LHCN-M2 (cell line): ENCODE measurements at regions not wholly inside any gene's neighbourhood (a gene's known extent, or its start where the extent isn't known, plus 50 kb on each side); places are given as distances from the start of the nearest gene placed in this dataset.
"Not testable (repeated sequence)": the region's sequence is repeated elsewhere in the genome, so short reads cannot be mapped to it uniquely, and the experiment has no call there.

Source experiments
- DNase-seq: peaks from one replicate; pipeline ENCODE4 v3.0.0-alpha.2; 2012; ENCODE audit warnings: low read depth

DNA sequence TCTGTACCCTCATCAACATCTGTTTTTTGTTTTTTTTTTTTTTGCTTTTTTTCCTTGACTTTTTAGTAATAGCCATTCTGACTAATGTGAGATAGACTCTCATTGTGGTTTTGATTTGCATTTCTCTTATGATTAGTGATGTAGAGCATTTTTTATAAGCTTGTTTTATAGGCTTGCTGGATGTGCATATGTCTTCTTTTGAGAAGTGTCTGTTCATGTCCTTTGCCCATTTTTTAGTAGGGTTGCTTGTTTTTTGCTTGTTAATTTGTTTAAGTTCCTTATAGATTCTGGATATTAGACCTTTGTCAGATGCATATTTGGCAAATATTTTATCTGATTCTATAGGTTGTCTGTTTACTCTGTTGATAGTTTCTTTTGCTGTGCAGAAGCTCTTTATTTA is 53.5 kb upstream of the FAR1 start:
- not testable (repeated sequence) for DNase-seq

DNA sequence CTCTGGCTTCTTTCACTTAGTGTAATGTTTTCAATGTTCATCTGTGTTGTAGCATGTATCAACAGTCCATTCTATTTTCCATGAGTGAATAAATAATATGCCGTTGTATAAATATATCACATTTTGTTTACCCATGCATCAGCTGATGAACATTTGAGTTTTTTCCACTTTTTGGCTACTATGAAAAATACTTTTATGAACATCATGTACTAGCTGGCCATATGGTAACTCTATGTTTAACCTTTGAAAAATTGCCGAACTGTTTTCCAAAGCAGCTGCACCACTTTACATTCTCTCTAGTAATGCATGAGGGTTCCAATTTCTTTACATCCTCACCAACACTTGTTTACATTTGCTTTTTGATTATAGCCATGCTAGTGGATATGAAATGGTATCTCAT is 59.8 kb upstream of the FAR1 start:
- DNase-seq, result no peak

DNA sequence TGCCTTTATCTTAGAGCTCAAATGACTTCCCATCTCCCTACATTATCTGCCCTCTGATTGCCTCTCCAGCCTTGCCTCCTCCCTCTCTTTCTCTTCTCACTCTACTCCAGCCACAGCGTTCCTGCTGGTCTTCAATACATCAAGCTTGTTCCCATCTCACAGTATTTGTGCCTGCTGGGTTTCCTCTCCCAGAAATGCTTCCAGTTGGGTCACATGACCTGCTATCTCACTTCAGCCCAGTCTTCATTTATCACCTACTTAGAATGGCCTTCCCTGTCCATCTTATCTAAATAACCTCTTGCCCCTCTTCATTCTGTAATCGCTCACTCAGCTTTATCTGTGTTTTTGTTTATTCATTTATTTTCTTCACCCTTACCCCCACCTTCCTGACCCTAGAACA is 61.8 kb upstream of the FAR1 start:
- no peak for DNase-seq

DNA sequence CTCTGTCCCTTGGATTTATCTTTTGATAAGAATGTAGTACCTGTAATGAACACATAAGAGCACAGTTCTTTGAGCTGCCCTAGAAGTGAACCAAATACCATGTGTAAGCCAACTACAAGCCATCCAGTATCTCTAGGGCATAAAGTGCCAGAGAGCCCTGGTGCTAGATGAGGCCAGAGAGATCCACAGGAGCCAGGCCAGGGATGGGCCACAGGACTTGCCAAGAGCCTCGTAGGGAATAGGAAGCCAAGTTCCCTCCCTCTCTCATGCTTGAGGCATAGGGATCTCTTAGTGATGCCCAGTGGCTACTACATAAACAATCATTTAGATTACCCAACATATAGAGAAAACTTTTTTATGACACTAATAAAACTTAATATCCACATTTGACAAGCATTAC is 64.8 kb upstream of the FAR1 start:
- no peak for DNase-seq

DNA sequence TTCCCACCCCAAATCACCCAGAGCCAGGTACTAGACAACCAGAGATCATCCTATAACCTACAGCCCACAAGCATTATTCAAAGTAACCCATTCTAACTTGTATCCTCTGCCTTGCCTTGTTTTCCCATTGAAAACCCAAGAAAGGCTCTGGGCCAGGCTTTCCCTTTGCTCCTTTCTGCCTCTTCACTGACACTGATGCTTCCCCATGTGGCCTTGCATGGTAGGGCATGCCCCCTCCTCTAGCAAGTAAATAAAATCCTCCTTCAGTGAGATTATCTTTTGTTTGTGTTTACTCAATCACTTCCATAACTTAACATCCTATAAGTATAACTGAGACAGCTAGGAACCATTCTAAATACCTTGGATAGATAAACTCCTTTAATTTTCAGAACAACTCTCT is 65.6 kb upstream of the FAR1 start:
- no peak for DNase-seq

DNA sequence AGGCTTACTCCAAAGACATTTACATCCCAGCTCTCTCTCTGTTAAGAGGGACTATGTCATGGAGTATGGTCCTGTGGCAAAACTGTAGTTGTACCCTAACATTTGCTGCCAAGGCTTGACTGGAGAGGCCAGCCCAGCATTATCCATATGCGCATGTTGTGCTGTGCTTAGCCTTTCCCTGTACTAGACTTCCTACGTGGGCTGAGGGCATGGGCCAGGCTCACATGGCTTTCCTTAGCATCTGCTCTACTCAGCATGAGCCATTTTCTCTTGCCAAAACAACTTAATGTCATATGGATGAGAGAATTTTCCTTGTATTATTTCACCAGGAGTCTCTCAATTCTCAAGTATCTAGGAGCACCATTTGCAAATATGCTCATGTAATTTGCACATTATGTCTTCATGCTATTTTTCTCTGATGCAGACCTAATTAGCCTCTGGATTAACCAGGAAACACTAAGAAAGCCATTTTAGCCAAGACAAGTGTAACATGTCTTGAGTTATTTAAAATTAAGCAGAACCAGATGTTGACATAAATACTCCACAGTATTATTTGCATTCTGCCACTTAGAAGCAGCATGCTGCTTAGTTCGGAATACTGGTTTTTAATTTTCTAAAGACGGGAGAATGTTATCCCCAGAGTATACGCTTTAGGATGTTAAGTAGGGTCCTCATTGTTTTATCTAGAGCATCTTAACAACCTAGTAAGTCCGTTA is 71.7 kb upstream of the FAR1 start:
- DNase-seq, result no peak

DNA sequence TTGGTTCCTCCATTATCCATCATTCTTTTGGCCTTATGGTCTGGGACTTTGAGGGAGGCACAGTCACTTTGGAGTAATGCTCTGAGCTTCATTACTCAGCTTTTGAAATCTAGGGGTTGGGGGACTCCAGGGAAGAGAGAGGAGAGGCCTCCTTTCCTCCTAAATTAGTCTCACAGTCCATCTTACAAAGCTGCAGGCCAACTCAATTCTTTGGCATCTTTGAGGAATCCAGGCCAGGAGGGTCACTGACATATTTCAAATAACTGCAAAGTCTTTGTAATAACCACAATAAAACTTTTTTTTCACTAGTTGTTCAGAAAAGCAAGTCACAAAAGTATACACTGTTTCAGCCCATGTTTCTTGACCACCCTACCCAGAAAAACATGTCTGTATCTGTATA is 73.3 kb upstream of the FAR1 start:
- peak; percentile 3 for DNase-seq

DNA sequence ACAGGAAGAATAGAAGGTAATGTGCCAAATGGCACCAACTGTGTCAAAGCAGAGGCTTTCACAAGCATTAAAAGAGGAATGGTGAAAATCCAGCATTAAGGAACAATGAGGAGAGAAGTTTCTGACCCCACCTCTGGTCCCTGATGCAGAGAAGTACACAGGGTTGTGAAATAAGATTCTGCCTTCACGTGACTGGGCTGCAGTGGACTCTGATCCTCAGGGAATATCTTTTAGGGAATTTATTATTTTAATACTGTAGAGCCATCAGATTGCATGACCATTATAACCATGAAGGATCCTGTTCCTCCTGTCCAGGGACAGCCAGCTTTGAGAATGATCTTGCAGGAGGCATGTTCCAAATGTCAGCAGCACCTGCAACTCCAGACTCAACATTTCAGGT is 74.4 kb upstream of the FAR1 start:
- no peak for DNase-seq

DNA sequence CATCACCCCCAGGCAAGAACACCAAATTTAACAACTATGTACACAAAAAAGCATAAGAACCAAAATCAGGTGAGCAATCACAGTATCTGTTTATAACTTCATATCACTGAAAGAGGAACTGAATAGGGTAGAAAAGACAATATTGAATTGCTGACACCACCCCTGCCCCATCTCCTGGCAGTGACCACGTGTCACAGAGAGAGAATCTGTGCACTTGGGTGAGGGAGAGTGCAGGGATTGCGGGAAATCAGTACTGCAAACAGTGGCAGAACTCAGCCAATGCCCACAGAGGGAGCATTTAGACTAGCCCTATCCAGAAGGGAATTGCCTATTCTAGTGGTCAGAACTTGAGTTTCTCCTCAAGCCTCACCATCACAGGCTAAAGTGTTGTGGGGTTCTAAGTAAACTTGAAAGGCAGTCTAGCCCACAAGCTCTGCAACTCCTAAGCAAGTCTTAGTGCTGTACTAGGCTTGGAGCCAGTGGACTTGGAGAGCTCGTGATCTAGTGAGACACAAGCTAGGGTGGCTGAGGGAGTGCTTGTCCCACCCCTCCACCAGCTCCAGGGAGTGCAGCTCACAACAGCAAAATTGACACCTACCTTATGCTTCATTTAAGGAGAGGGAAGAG is 82.8 kb upstream of the PTH start:
- DNase-seq, result no peak

DNA sequence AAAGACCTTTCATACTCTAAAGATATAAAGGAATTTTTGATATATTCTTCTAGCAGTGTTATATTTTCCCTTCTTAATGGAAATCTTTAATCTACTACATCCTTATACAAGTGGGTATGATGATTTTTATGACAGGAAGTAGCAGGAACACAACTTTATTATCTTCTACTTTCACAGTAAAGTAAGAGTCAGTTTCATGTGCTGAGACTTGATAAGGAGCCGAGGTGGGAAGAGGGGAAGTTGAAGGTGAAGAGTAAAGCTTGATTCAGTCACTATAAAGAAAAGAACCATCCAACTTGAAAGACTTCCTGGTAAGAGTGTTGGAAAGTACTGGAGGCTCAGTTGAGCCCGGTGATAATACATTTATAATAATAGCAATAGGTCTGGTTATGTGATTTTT is 82.1 kb upstream of the PTH start:
- DNase-seq, result no peak

DNA sequence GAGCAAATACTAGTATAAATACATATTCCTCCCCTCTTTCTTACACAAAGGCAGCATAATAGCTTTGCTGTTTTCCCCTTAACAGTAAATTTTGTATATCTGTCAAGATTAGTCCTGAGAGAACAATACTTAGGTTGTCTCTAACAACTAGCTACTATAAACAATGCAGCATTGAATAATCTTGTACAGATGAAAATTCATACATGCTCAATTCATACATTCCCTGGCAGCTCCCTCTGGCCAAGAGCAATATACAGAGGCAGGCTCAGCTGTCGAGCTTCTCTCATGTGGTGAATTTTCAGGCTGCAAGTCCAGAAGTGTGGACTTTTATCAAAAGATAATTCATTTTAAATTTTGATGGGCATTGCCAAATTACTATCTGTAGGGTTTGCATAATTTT is 81.2 kb upstream of the PTH start:
- no peak for DNase-seq

DNA sequence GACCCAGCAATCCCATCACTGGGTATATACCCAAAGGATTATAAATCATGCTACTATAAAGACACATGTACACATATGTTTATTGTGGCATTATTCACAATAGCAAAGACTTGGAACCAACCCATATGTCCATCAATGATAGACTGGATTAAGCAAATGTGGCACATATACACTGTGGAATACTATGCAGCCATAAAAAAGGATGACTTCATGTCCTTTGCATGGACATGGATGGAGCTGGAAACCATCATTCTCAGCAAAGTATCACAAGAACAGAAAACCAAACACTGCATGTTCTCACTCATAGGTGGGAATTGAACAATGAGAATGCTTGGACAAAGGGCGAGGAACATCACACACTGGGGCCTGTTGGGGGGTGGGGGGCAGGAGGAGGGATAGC is 79.6 kb upstream of the PTH start:
- not testable (repeated sequence) for DNase-seq

DNA sequence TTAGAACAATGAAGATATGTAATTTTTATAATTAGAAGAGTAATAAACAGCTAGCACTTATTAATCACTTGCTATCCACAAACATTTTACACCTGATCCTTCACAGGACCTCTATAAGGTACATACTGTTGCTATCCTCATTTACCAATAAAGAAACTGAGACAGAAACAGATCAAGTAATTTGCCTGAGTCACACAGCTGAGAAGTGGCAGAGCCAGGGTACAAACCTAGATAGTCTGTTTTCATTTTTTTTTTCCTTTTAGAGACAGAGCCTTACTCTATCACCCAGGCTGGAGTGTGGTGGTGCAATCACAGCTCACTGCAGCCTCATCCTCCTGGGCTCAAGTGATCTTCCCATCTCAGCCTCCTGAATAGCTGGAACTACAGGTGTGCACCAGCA is 71.8 kb upstream of the PTH start:
- no peak for DNase-seq

DNA sequence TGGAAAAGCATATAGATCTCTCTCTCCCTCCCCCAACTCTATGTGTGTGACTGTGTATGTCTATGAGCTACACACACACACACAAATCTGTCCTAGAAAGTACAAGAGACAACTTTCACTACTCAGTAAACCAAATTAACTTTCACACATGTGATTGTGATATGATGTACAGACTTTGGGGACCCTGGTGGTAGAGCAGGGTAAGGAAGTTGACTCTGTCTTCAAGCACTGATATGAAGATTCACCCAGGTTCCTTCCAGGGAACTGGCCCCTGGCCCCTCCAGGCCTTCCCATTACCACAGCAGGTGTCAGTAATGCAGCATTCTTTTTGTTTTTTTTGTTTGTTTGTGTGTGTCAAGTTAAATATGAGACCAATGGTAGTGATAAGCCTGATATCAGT is 66.1 kb upstream of the PTH start:
- no peak for DNase-seq

DNA sequence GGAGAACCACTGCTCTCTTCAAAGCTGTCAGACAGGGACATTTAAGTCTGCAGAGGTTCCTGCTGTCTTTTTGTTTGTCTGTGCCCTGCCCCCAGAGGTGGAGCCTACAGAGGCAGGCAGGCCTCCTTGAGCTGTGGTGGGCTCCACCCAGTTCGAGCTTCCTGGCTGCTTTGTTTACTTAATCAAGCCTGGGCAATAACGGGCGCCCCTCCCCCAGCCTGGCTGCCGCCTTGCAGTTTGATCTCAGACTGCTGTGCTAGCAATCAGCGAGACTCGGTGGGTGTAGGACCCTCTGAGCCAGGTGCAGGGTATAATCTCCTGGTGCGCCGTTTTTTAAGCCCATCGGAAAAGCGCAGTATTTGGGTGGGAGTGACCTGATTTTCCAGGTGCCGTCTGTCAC is 64.5 kb upstream of the PTH start:
- DNase-seq, result not testable (repeated sequence)

DNA sequence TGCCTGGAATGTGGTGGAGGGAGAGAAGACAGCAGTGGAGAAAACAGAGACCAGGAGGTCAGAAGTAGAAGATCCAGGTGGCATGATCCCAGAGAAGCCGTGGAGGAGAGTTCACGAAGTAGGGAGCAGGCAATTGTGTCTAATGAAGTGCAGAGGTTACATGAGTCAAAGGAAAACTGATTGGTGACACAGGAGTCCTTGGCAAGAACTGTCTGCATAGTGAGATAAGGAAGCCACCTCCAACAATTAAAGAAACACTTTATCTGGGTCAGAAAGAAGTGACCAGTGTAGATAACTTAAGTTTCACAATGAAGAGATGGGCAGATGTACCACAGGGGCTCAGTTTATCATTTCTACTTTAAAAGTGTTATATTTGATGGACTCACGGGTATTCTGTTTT is 57.0 kb upstream of the PTH start:
- no peak for DNase-seq

DNA sequence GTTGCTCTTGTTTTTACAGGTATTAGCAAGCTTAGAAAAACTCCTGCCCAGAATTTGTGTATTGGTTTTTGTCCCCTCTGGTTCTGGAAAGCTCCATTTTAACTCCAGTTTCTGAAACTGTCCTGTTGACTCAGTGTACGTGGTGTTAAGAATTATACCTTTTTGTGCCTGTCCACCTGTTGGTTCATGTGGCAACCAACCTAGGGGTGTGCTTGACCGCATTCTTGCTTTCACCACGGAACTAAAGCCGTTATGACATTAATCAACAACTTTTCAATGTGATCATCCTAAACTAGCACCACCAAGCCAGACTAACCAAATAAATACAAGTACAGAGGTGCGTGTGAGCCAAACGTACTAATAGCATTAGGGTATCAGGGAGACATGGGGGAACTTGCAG is 56.0 kb upstream of the PTH start:
- DNase-seq, result no peak

DNA sequence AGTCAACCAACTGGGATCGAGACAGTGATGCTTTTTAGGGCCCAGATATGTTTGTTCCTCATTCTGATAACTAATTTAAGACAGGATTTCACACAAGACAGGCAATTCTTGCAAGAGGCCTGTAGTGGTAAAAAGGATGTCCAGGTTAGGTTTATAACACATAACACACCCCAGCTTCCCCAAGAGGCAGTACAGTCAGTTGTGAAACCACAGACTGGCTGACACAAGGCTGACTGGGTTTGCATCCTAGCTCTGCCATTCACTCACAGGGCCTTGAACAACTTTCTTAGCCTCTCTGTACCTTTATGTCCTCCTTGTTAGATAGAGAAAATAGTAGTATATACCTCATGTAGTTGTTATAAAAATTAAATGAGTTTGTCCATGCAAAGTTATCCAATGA is 55.0 kb upstream of the PTH start:
- DNase-seq, result no peak

DNA sequence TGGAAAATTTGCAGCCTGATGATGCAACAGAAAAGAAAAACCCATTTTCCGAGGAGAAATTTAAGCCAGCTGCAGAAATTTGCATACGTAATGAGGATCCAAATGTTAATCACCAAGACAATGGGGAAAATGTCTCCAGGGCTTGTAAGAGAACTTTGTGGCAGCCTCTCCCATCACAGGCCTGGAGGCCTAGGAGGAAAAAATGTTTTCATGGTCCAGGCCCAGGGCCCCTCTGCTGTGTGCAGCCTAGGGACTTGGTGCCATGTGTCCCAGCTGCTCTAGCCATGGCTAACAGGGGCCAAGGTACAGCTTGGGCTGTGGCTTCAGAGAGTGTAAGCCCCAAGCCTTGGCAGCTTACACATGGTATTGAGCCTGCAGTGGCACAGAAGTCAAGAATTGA is 50.3 kb upstream of the PTH start:
- not testable (repeated sequence) for DNase-seq
